Tibial nerve (tissue), 4 donors: ENCODE measurements at regions not wholly inside any gene's neighbourhood (a gene's known extent, or its start where the extent isn't known, plus 50 kb on each side); places are given as distances from the start of the nearest gene placed in this dataset.

Experiments
- EP300 ChIP-seq, 2 donors: sonication (generic); formaldehyde crosslinking; IDR thresholded peaks; one replicate each; pipeline ENCODE4 v1.6.1; 2017; ENCODE audit warnings: antibody characterized with exemption in 2 of 2, mild to moderate bottlenecking in 1 of 2
- TF ChIP-seq, protein P1 (sequence below), 5 experiments: fragments of 200-600 bp in 3 of 5; fragments of 450-650 bp in 2 of 5; sonication (generic) in 3 of 5; IDR thresholded peaks; one replicate each; pipeline ENCODE4 v1.5.1; 2016 to 2019; ENCODE audit warnings: antibody characterized with exemption in 5 of 5, mild to moderate bottlenecking in 3 of 5, moderate library complexity in 2 of 5

DNA sequence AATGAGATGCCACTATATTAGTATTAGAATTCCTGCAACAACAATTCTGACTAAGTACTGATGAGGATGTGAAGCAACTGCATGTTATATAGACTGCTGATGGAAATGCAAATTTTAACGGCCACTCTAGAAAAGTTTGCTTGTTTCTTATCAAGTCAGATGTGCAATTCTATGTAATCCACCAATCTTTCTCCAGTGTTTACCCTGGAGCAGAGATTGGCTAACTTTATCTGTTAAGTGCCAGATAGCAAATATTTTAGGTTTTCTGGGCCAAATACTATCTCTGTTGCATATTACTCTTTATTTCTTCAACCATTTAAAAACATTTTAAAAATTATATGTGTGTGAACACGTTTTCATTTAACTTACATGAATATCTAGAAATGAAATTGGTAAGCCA lies 586.9 kb downstream of the FAM181B start:
- TF ChIP-seq EP300 (IDR thresholded peaks at IDR 0.05), result no peak
- TF ChIP-seq, protein P1, sequence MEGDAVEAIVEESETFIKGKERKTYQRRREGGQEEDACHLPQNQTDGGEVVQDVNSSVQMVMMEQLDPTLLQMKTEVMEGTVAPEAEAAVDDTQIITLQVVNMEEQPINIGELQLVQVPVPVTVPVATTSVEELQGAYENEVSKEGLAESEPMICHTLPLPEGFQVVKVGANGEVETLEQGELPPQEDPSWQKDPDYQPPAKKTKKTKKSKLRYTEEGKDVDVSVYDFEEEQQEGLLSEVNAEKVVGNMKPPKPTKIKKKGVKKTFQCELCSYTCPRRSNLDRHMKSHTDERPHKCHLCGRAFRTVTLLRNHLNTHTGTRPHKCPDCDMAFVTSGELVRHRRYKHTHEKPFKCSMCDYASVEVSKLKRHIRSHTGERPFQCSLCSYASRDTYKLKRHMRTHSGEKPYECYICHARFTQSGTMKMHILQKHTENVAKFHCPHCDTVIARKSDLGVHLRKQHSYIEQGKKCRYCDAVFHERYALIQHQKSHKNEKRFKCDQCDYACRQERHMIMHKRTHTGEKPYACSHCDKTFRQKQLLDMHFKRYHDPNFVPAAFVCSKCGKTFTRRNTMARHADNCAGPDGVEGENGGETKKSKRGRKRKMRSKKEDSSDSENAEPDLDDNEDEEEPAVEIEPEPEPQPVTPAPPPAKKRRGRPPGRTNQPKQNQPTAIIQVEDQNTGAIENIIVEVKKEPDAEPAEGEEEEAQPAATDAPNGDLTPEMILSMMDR (IDR thresholded peaks at IDR 0.05), result no peak
